HG03571 (cell line): ENCODE measurements at regions not wholly inside any gene's neighbourhood (a gene's known extent, or its start where the extent isn't known, plus 50 kb on each side); places are given as distances from the start of the nearest gene placed in this dataset.
"Not testable (repeated sequence)": the region's sequence is repeated elsewhere in the genome, so short reads cannot be mapped to it uniquely, and the experiment has no call there.

Experiments
- ATAC-seq: cut with Tn5 transposase; IDR thresholded peaks from one replicate; pipeline ENCODE4 v1.9.1; 2021; ENCODE audit not compliant: unreplicated experiment

GRCh38 chr1:29802181-29803068, 566.1 kb downstream of the PTPRU start:
- no peak for ATAC-seq

GRCh38 chr1:29801561-29801973, 565.2 kb downstream of the PTPRU start:
- no peak for ATAC-seq

- no peak for ATAC-seq
Measured at GRCh38 chr1:29801003-29801402, 564.7 kb downstream of the PTPRU start.

GRCh38 chr1:29800522-29800956, 564.2 kb downstream of the PTPRU start:
- ATAC-seq, result no peak

- no peak for ATAC-seq
Measured at GRCh38 chr1:29800120-29800519, 563.8 kb downstream of the PTPRU start.

GRCh38 chr1:29798699-29799566, 562.6 kb downstream of the PTPRU start:
- no peak for ATAC-seq

- ATAC-seq, result not testable (repeated sequence)
Measured at GRCh38 chr1:29797125-29797524, 560.8 kb downstream of the PTPRU start.

- not testable (repeated sequence) for ATAC-seq
Measured at GRCh38 chr1:29795965-29796364, 559.6 kb downstream of the PTPRU start.

- no peak for ATAC-seq
Measured at GRCh38 chr1:29793653-29794348, 557.5 kb downstream of the PTPRU start.

- no peak for ATAC-seq
Measured at GRCh38 chr1:29793101-29793546, 556.8 kb downstream of the PTPRU start.

GRCh38 chr1:29789910-29790247, 553.6 kb downstream of the PTPRU start:
- no peak for ATAC-seq

- no peak for ATAC-seq
Measured at GRCh38 chr1:29789221-29789909, 553.0 kb downstream of the PTPRU start.

GRCh38 chr1:29786791-29787732, 550.7 kb downstream of the PTPRU start:
- ATAC-seq, result no peak

- no peak for ATAC-seq
Measured at GRCh38 chr1:29786195-29786594, 549.9 kb downstream of the PTPRU start.

GRCh38 chr1:29785554-29785953, 549.2 kb downstream of the PTPRU start:
- no peak for ATAC-seq

- no peak for ATAC-seq
Measured at GRCh38 chr1:29785137-29785527, 548.8 kb downstream of the PTPRU start.

GRCh38 chr1:29784276-29785136, 548.2 kb downstream of the PTPRU start:
- no peak for ATAC-seq

GRCh38 chr1:29783508-29784275, 547.4 kb downstream of the PTPRU start:
- ATAC-seq, result no peak
